ENCODE measurements at regions not wholly inside any gene's neighbourhood (a gene's known extent, or its start where the extent isn't known, plus 50 kb on each side); places are given as distances from the start of the nearest gene placed in this dataset.

- TF ChIP-seq POLR2AphosphoS5 (IDR thresholded peaks at IDR 0.05; ENCODE audit: low read depth, low read length): no peak
- TF ChIP-seq FOXP2 (optimal IDR thresholded peaks at IDR 0.05; ENCODE audit: borderline replicate concordance, extremely low read depth, extremely low read length, insufficient read depth): no peak
- TF ChIP-seq, protein P1, sequence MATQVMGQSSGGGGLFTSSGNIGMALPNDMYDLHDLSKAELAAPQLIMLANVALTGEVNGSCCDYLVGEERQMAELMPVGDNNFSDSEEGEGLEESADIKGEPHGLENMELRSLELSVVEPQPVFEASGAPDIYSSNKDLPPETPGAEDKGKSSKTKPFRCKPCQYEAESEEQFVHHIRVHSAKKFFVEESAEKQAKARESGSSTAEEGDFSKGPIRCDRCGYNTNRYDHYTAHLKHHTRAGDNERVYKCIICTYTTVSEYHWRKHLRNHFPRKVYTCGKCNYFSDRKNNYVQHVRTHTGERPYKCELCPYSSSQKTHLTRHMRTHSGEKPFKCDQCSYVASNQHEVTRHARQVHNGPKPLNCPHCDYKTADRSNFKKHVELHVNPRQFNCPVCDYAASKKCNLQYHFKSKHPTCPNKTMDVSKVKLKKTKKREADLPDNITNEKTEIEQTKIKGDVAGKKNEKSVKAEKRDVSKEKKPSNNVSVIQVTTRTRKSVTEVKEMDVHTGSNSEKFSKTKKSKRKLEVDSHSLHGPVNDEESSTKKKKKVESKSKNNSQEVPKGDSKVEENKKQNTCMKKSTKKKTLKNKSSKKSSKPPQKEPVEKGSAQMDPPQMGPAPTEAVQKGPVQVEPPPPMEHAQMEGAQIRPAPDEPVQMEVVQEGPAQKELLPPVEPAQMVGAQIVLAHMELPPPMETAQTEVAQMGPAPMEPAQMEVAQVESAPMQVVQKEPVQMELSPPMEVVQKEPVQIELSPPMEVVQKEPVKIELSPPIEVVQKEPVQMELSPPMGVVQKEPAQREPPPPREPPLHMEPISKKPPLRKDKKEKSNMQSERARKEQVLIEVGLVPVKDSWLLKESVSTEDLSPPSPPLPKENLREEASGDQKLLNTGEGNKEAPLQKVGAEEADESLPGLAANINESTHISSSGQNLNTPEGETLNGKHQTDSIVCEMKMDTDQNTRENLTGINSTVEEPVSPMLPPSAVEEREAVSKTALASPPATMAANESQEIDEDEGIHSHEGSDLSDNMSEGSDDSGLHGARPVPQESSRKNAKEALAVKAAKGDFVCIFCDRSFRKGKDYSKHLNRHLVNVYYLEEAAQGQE (IDR thresholded peaks at IDR 0.05; ENCODE audit: insufficient read depth in 1 of 2, low read depth in 2 of 2, low read length in 2 of 2): no peak
- no peak for TF ChIP-seq SIN3A (IDR thresholded peaks at IDR 0.05; ENCODE audit: borderline replicate concordance, insufficient read depth, low read length)
- no peak for TF ChIP-seq TAF1 (IDR thresholded peaks at IDR 0.05; ENCODE audit: borderline replicate concordance, insufficient read depth, low read length)
Measured at GRCh38 chr14:101428409-101428808, 132.9 kb upstream of the DIO3 start.

- TF ChIP-seq, protein P1 (IDR thresholded peaks at IDR 0.05; ENCODE audit: insufficient read depth in 1 of 2, low read depth in 2 of 2, low read length in 2 of 2): no peak
- TF ChIP-seq FOXP2 (optimal IDR thresholded peaks at IDR 0.05; ENCODE audit: borderline replicate concordance, extremely low read depth, extremely low read length, insufficient read depth) (no peak), SIN3A (IDR thresholded peaks at IDR 0.05; ENCODE audit: borderline replicate concordance, insufficient read depth, low read length) (no peak), TAF1 (IDR thresholded peaks at IDR 0.05; ENCODE audit: borderline replicate concordance, insufficient read depth, low read length) (no peak), POLR2AphosphoS5 (IDR thresholded peaks at IDR 0.05; ENCODE audit: low read depth, low read length) (no peak)
Measured at GRCh38 chr14:101435546-101435945, 125.7 kb upstream of the DIO3 start.

DNA sequence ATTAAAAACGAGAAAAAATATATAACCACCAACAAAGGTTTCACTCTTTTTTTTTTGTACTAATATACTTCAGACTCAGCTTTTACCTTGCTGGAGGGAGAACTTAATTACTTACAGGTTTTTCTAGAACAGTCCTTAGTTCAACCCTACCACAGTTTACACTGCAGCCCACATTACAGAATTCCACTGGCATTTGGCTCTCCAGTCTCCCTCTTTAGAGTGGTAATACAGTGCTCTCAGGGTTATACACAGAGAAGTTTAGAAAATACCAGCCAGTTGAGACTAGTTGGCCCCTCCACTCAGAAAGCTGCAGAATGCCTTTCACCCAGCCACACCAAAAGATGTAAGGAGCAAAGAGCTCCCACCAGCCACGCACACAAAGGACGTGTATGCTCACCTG lies 122.3 kb upstream of the DIO3 start:
- TF ChIP-seq TAF1 (IDR thresholded peaks at IDR 0.05; ENCODE audit: borderline replicate concordance, insufficient read depth, low read length): no peak
- no peak for TF ChIP-seq POLR2AphosphoS5 (IDR thresholded peaks at IDR 0.05; ENCODE audit: low read depth, low read length)
- TF ChIP-seq SIN3A (IDR thresholded peaks at IDR 0.05; ENCODE audit: borderline replicate concordance, insufficient read depth, low read length): no peak
- TF ChIP-seq FOXP2 (optimal IDR thresholded peaks at IDR 0.05; ENCODE audit: borderline replicate concordance, extremely low read depth, extremely low read length, insufficient read depth): no peak
- TF ChIP-seq, protein P1 (IDR thresholded peaks at IDR 0.05; ENCODE audit: insufficient read depth in 1 of 2, low read depth in 2 of 2, low read length in 2 of 2): no peak

DNA sequence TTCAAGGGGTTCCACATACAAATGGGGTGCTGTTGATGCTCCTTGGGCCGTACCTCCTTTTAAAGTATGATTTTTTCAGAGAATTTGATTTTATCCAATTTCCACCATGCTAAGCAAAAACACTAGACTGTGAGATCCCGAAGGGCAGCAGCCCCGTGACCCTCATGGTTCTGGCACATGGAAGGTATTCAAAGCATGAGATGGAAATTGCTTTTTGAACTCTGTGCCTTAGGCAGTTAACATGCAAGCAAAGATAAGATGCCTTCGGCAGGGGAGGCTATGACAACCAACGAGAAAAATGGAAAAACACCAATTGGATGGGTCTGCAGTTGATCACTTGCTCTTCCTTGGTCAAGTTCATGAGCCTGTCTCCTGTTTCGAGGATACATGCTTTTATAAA lies 120.8 kb upstream of the DIO3 start:
- TF ChIP-seq TAF1 (IDR thresholded peaks at IDR 0.05; ENCODE audit: borderline replicate concordance, insufficient read depth, low read length) (no peak), FOXP2 (optimal IDR thresholded peaks at IDR 0.05; ENCODE audit: borderline replicate concordance, extremely low read depth, extremely low read length, insufficient read depth) (no peak), SIN3A (IDR thresholded peaks at IDR 0.05; ENCODE audit: borderline replicate concordance, insufficient read depth, low read length) (no peak), POLR2AphosphoS5 (IDR thresholded peaks at IDR 0.05; ENCODE audit: low read depth, low read length) (no peak)
- TF ChIP-seq, protein P1 (IDR thresholded peaks at IDR 0.05; ENCODE audit: insufficient read depth in 1 of 2, low read depth in 2 of 2, low read length in 2 of 2): no peak

GRCh38 chr14:101441710-101442109 lies 119.6 kb upstream of the DIO3 start:
- TF ChIP-seq FOXP2 (optimal IDR thresholded peaks at IDR 0.05; ENCODE audit: borderline replicate concordance, extremely low read depth, extremely low read length, insufficient read depth) (no peak), POLR2AphosphoS5 (IDR thresholded peaks at IDR 0.05; ENCODE audit: low read depth, low read length) (no peak), TAF1 (IDR thresholded peaks at IDR 0.05; ENCODE audit: borderline replicate concordance, insufficient read depth, low read length) (no peak)
- TF ChIP-seq, protein P1 (IDR thresholded peaks at IDR 0.05; ENCODE audit: insufficient read depth in 1 of 2, low read depth in 2 of 2, low read length in 2 of 2): no peak

All from PFSK-1 (cell line).